ENCODE measurements at regions not wholly inside any gene's neighbourhood (a gene's known extent, or its start where the extent isn't known, plus 50 kb on each side); places are given as distances from the start of the nearest gene placed in this dataset.

GRCh38 chr4:103934178-103934789 lies 214.5 kb upstream of the TACR3 start:
- Histone ChIP-seq H2AFZ (ENCODE audit: low read length) (no peak overlapping the region), H3K23ac (ENCODE audit: insufficient read length, low read depth, low read length) (no peak overlapping the region), H4K20me1 (ENCODE audit: control insufficient read depth, insufficient read depth, insufficient read length) (no peaks in the 10 kb centered on the region), H3K27me3 (ENCODE audit: insufficient read depth, low read length) (no peaks in the 10 kb centered on the region), H3K9ac (ENCODE audit: extremely low read depth, insufficient read length, low read length) (no peak overlapping the region), H2BK15ac (ENCODE audit: low read depth, low read length) (no peak overlapping the region), H3K4me1 (ENCODE audit: insufficient read depth, low read length) (no peaks in the 10 kb centered on the region), H2AK5ac (ENCODE audit: insufficient read length, low read length) (no peak overlapping the region), H3K79me1 (ENCODE audit: insufficient read depth, low read depth, low read length, poor library complexity, severe bottlenecking) (no peaks in the 10 kb centered on the region), H4K5ac (ENCODE audit: insufficient read length, low read depth, low read length) (no peak overlapping the region), H3K9me3 (ENCODE audit: control insufficient read depth, low read depth, low read length) (no peaks in the 10 kb centered on the region), H4K8ac (replicated peaks; ENCODE audit: insufficient read length, low read depth, low read length) (no peak overlapping the region), H3K56ac (ENCODE audit: insufficient read length, low read depth, low read length) (no peak overlapping the region), H2BK20ac (ENCODE audit: low read depth, low read length, poor library complexity, severe bottlenecking) (no peak overlapping the region), H2BK5ac (ENCODE audit: insufficient read length, low read length) (no peak overlapping the region), H3K14ac (ENCODE audit: insufficient read depth, low read length) (no peak overlapping the region), H3K4me2 (ENCODE audit: insufficient read depth, insufficient read length, low read length) (no peak overlapping the region), H3K27ac (ENCODE audit: insufficient read length, low read depth, low read length) (no peak overlapping the region), H3K4ac (ENCODE audit: low read depth, low read length) (no peak overlapping the region), H3K79me2 (ENCODE audit: insufficient read depth, low read length) (no peaks in the 10 kb centered on the region), H3K18ac (ENCODE audit: insufficient read length, low read depth, low read length) (no peak overlapping the region), H2BK12ac (ENCODE audit: insufficient read length, low read depth, low read length) (no peak overlapping the region), H3T11ph (ENCODE audit: low read length) (no peak overlapping the region), H3K23me2 (ENCODE audit: insufficient read length, low read depth, low read length, poor library complexity, severe bottlenecking) (no peaks in the 10 kb centered on the region), H2BK120ac (ENCODE audit: low read depth, low read length, poor library complexity, severe bottlenecking) (no peak overlapping the region), H4K91ac (ENCODE audit: insufficient read length, low read depth, low read length) (no peak overlapping the region)
- Mint-ChIP-seq H3K9me3 (peaks cover 21 to 22% of the 10 kb centered on the region in 2 experiments), H3K27ac (no peak overlapping the region), H3K36me3 (ENCODE audit: insufficient read depth in 1 of 3, low read depth in 3 of 3) (peaks cover 13 to 20% (median 15%) of the 10 kb centered on the region in 3 experiments), H3K4me1 (no peaks in the 10 kb centered on the region; a peak in 1 of 4 replicates), H3K27me3 (ENCODE audit: low read depth) (peaks cover 2% of the 10 kb centered on the region), H3K4me3 (no peak overlapping the region)
- DNase-seq, result no peak
- WGBS (ENCODE audit: extremely low coverage, insufficient read length, low lambda C conversion rate), result no CpG with 5 or more reads among the region's 2 CpGs
- TF ChIP-seq, protein P1, sequence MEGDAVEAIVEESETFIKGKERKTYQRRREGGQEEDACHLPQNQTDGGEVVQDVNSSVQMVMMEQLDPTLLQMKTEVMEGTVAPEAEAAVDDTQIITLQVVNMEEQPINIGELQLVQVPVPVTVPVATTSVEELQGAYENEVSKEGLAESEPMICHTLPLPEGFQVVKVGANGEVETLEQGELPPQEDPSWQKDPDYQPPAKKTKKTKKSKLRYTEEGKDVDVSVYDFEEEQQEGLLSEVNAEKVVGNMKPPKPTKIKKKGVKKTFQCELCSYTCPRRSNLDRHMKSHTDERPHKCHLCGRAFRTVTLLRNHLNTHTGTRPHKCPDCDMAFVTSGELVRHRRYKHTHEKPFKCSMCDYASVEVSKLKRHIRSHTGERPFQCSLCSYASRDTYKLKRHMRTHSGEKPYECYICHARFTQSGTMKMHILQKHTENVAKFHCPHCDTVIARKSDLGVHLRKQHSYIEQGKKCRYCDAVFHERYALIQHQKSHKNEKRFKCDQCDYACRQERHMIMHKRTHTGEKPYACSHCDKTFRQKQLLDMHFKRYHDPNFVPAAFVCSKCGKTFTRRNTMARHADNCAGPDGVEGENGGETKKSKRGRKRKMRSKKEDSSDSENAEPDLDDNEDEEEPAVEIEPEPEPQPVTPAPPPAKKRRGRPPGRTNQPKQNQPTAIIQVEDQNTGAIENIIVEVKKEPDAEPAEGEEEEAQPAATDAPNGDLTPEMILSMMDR (conservative IDR thresholded peaks at IDR 0.05), result peak; percentile 91

Measured in H9 (cell line).